K562 (cell line): ENCODE measurements at regions not wholly inside any gene's neighbourhood (a gene's known extent, or its start where the extent isn't known, plus 50 kb on each side); places are given as distances from the start of the nearest gene placed in this dataset.
A peak's percentile ranks its signal among the peaks of the same experiment; 100 is the strongest.

ENCODE experiments used
- ASH1L ChIP-seq: fragments of 450-650 bp; IDR thresholded peaks from 2 replicates; pipeline ENCODE4 v1.6.1; 2018; ENCODE audit warnings: borderline replicate concordance, mild to moderate bottlenecking, low read depth; ENCODE audit not compliant: partially characterized antibody
- HNRNPK ChIP-seq: fragments of 200-400 bp; formaldehyde crosslinking; IDR thresholded peaks from one replicate; pipeline ENCODE4 v1.6.1; 2018; ENCODE audit warnings: mild to moderate bottlenecking, low read depth, low read length; ENCODE audit not compliant: poor library complexity, severe bottlenecking
- L3MBTL2 ChIP-seq: fragments of 450-650 bp; IDR thresholded peaks from 2 replicates; pipeline ENCODE4 v1.6.1; 2016; ENCODE audit warnings: mild to moderate bottlenecking, moderate library complexity
- POLR2AphosphoS5 ChIP-seq: IDR thresholded peaks from 2 replicates; pipeline ENCODE4 v1.6.1; 2011; ENCODE audit warnings: mild to moderate bottlenecking, low read depth, low read length, moderate library complexity; ENCODE audit not compliant: control insufficient read depth, insufficient read depth
- SAP30 ChIP-seq: fragments of 200-600 bp; sonication (generic); IDR thresholded peaks from 2 replicates; pipeline ENCODE4 v1.6.1; 2012; ENCODE audit warnings: borderline replicate concordance, low read depth, mild to moderate bottlenecking, moderate library complexity, low read length, control low read depth, inconsistent platforms; ENCODE audit not compliant: insufficient read depth, poor library complexity, severe bottlenecking
- SETDB1 ChIP-seq: IDR thresholded peaks from one replicate; pipeline ENCODE4 v1.6.1; 2012; ENCODE audit warnings: low read length, control low read depth, inconsistent platforms
- ZBTB49 ChIP-seq: sonication (generic); formaldehyde crosslinking; IDR thresholded peaks from 2 replicates; pipeline ENCODE4 v1.8.0; 2022; ENCODE audit warnings: missing genetic modification reagents, mild to moderate bottlenecking, borderline replicate concordance
- ZNF239 ChIP-seq: fragments of 250-450 bp; sonication (Bioruptor Pico); IDR thresholded peaks from 2 replicates; pipeline ENCODE4 v1.4.0; 2020; ENCODE audit warnings: mild to moderate bottlenecking
- TF ChIP-seq, protein P1 (sequence below): fragments of 450-650 bp; IDR thresholded peaks from 2 replicates; pipeline ENCODE4 v1.6.1; 2016; ENCODE audit warnings: mild to moderate bottlenecking, moderate library complexity
- TF ChIP-seq, protein P2 (sequence below): sonication (generic); formaldehyde crosslinking; IDR thresholded peaks from 2 replicates; pipeline ENCODE4 v1.8.0; 2022; ENCODE audit warnings: mild to moderate bottlenecking, low read depth, missing genetic modification reagents

DNA sequence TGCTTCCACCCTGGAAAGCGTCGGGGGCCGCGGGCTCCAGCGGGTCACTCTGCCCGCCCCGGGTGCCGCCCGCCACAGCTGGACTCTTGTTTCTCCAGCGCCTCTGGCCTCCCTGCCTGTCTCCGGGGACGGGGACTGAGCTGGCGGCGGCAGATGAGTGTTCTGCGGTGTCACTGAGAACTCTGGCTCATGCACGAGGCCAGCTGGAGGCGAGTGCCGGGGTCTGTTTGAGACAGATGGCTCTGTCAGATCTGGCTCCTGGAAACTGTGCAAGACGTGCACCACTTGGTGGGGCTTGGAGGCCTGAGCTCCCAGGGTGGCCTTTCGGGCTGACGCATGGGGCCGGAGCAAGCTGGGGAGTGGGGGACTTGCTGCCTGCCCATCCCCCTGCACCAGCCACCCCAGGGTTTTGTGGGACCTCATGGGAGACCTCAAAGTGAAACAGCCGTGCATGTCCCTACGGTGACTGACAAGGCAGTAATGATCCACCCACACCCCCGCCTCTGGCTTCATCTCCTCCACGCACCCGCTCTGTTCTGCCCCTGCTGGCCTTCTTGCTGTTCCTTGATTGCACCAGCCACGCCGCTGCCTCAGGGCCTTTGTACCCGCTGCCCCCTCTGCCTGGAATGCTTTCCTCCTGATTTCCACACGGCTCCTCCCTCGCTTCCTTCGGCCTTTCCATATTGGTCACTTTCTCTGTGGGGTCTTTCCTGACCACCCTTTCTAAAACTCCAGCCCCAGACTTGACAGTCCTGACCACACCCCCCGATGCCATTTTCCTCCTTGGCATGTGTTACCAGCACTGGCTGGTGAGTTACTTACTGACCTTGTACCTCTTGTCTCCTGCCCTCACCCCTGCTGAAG is 174.9 kb upstream of the CIBAR2 start (continued):
- TF ChIP-seq, protein P1, sequence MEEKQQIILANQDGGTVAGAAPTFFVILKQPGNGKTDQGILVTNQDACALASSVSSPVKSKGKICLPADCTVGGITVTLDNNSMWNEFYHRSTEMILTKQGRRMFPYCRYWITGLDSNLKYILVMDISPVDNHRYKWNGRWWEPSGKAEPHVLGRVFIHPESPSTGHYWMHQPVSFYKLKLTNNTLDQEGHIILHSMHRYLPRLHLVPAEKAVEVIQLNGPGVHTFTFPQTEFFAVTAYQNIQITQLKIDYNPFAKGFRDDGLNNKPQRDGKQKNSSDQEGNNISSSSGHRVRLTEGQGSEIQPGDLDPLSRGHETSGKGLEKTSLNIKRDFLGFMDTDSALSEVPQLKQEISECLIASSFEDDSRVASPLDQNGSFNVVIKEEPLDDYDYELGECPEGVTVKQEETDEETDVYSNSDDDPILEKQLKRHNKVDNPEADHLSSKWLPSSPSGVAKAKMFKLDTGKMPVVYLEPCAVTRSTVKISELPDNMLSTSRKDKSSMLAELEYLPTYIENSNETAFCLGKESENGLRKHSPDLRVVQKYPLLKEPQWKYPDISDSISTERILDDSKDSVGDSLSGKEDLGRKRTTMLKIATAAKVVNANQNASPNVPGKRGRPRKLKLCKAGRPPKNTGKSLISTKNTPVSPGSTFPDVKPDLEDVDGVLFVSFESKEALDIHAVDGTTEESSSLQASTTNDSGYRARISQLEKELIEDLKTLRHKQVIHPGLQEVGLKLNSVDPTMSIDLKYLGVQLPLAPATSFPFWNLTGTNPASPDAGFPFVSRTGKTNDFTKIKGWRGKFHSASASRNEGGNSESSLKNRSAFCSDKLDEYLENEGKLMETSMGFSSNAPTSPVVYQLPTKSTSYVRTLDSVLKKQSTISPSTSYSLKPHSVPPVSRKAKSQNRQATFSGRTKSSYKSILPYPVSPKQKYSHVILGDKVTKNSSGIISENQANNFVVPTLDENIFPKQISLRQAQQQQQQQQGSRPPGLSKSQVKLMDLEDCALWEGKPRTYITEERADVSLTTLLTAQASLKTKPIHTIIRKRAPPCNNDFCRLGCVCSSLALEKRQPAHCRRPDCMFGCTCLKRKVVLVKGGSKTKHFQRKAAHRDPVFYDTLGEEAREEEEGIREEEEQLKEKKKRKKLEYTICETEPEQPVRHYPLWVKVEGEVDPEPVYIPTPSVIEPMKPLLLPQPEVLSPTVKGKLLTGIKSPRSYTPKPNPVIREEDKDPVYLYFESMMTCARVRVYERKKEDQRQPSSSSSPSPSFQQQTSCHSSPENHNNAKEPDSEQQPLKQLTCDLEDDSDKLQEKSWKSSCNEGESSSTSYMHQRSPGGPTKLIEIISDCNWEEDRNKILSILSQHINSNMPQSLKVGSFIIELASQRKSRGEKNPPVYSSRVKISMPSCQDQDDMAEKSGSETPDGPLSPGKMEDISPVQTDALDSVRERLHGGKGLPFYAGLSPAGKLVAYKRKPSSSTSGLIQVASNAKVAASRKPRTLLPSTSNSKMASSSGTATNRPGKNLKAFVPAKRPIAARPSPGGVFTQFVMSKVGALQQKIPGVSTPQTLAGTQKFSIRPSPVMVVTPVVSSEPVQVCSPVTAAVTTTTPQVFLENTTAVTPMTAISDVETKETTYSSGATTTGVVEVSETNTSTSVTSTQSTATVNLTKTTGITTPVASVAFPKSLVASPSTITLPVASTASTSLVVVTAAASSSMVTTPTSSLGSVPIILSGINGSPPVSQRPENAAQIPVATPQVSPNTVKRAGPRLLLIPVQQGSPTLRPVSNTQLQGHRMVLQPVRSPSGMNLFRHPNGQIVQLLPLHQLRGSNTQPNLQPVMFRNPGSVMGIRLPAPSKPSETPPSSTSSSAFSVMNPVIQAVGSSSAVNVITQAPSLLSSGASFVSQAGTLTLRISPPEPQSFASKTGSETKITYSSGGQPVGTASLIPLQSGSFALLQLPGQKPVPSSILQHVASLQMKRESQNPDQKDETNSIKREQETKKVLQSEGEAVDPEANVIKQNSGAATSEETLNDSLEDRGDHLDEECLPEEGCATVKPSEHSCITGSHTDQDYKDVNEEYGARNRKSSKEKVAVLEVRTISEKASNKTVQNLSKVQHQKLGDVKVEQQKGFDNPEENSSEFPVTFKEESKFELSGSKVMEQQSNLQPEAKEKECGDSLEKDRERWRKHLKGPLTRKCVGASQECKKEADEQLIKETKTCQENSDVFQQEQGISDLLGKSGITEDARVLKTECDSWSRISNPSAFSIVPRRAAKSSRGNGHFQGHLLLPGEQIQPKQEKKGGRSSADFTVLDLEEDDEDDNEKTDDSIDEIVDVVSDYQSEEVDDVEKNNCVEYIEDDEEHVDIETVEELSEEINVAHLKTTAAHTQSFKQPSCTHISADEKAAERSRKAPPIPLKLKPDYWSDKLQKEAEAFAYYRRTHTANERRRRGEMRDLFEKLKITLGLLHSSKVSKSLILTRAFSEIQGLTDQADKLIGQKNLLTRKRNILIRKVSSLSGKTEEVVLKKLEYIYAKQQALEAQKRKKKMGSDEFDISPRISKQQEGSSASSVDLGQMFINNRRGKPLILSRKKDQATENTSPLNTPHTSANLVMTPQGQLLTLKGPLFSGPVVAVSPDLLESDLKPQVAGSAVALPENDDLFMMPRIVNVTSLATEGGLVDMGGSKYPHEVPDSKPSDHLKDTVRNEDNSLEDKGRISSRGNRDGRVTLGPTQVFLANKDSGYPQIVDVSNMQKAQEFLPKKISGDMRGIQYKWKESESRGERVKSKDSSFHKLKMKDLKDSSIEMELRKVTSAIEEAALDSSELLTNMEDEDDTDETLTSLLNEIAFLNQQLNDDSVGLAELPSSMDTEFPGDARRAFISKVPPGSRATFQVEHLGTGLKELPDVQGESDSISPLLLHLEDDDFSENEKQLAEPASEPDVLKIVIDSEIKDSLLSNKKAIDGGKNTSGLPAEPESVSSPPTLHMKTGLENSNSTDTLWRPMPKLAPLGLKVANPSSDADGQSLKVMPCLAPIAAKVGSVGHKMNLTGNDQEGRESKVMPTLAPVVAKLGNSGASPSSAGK: no peak; the same call in 1 of the 2 replicates
- TF ChIP-seq L3MBTL2 (peak; percentile 56), ZBTB49 (CRISPR knock-in tag) (no peak), ASH1L (no peak), SETDB1 (no peak), POLR2AphosphoS5 (peak; percentile 47; the same call in 1 of the 2 replicates), ZNF239 (CRISPR knock-in tag) (no peak), HNRNPK (no peak), SAP30 (peak; percentile 47)
- TF ChIP-seq, protein P2, sequence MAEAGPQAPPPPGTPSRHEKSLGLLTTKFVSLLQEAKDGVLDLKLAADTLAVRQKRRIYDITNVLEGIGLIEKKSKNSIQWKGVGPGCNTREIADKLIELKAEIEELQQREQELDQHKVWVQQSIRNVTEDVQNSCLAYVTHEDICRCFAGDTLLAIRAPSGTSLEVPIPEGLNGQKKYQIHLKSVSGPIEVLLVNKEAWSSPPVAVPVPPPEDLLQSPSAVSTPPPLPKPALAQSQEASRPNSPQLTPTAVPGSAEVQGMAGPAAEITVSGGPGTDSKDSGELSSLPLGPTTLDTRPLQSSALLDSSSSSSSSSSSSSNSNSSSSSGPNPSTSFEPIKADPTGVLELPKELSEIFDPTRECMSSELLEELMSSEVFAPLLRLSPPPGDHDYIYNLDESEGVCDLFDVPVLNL: no peak
